Type B pancreatic cell (in vitro differentiated cells): ENCODE measurements at regions not wholly inside any gene's neighbourhood (a gene's known extent, or its start where the extent isn't known, plus 50 kb on each side); places are given as distances from the start of the nearest gene placed in this dataset.

Experiments used
- DNase-seq: peaks from one replicate; pipeline ENCODE4 v3.0.0; 2021; ENCODE audit warnings: mixed read lengths; ENCODE audit not compliant: unreplicated experiment; ENCODE audit errors: extremely low spot score
- H3K27ac Mint-ChIP-seq: 2 replicates; pipeline ENCODE4 v1.8.0; 2021; ENCODE audit warnings: mild to moderate bottlenecking, mixed read lengths
- H3K27me3 Mint-ChIP-seq: 2 replicates; pipeline ENCODE4 v1.8.0; 2021; ENCODE audit warnings: mixed read lengths
- H3K36me3 Mint-ChIP-seq: 2 replicates; pipeline ENCODE4 v1.8.0; 2021; ENCODE audit warnings: mixed read lengths
- H3K4me1 Mint-ChIP-seq: one replicate; pipeline ENCODE4 v1.8.0; 2021; ENCODE audit warnings: mixed read lengths; ENCODE audit not compliant: unreplicated experiment
- H3K4me3 Mint-ChIP-seq: 2 replicates; pipeline ENCODE4 v1.8.0; 2021; ENCODE audit warnings: mild to moderate bottlenecking, mixed read lengths
- H3K9me3 Mint-ChIP-seq: 2 replicates; pipeline ENCODE4 v1.8.0; 2021; ENCODE audit warnings: mixed read lengths
- TF ChIP-seq, protein P1 (sequence below): fragments of 200-600 bp; sonication (generic); conservative IDR thresholded peaks from 2 replicates; pipeline ENCODE4 v1.5.0; 2021; ENCODE audit warnings: antibody characterized with exemption, mild to moderate bottlenecking

DNA sequence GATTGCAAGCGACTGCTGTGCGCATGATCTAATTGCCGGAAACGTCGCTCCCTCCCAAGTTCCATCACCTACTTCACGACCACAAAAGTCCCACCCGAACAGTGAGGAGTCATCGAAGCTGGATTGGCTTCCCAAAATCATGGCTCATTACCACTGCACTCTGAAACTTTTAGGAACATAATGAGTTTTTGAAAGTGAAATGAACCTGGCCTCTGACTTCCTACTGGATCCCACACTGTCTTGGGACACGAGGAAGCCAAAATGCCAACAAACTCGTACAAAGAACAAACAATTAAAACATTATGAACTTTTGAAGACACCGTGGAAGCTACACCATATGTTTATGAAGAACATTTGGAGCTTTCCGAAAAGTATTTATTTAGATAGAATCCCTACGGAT, 334.8 kb upstream of the TMPO start:
- H3K4me3 Mint-ChIP-seq = no peak overlapping the region
- H3K27ac Mint-ChIP-seq = no peak overlapping the region
- no peaks in the 10 kb centered on the region for H3K9me3 Mint-ChIP-seq
- H3K27me3 Mint-ChIP-seq = peaks cover 9% of the 10 kb centered on the region
- no peaks in the 10 kb centered on the region for H3K4me1 Mint-ChIP-seq
- no peak for DNase-seq
- H3K36me3 Mint-ChIP-seq = no peaks in the 10 kb centered on the region
- TF ChIP-seq, protein P1, sequence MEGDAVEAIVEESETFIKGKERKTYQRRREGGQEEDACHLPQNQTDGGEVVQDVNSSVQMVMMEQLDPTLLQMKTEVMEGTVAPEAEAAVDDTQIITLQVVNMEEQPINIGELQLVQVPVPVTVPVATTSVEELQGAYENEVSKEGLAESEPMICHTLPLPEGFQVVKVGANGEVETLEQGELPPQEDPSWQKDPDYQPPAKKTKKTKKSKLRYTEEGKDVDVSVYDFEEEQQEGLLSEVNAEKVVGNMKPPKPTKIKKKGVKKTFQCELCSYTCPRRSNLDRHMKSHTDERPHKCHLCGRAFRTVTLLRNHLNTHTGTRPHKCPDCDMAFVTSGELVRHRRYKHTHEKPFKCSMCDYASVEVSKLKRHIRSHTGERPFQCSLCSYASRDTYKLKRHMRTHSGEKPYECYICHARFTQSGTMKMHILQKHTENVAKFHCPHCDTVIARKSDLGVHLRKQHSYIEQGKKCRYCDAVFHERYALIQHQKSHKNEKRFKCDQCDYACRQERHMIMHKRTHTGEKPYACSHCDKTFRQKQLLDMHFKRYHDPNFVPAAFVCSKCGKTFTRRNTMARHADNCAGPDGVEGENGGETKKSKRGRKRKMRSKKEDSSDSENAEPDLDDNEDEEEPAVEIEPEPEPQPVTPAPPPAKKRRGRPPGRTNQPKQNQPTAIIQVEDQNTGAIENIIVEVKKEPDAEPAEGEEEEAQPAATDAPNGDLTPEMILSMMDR = no peak

DNA sequence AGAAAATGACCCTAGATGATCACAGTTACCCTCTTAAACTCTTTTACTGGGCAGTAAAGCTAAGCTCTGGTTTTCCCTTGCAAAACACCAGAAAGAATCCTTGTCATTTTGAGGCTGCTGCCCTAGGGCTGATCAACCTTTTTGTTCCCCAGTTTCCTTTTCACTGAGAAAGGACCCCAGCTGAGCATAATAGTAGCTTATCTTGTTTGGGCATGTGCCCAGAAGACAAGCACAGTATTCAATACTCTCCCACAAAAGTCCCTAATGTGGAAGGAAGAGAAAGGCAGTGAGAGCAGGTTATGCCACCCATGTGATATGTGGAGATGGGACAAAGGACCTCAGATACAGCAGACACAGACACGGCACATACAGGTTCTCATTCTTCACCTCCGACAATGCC, 332.6 kb upstream of the TMPO start:
- no peak overlapping the region for H3K4me3 Mint-ChIP-seq
- peaks cover 9% of the 10 kb centered on the region for H3K27me3 Mint-ChIP-seq
- H3K36me3 Mint-ChIP-seq = no peaks in the 10 kb centered on the region
- no peak overlapping the region for H3K27ac Mint-ChIP-seq
- TF ChIP-seq, protein P1 = no peak
- H3K4me1 Mint-ChIP-seq = no peaks in the 10 kb centered on the region
- DNase-seq = no peak
- H3K9me3 Mint-ChIP-seq = no peaks in the 10 kb centered on the region

DNA sequence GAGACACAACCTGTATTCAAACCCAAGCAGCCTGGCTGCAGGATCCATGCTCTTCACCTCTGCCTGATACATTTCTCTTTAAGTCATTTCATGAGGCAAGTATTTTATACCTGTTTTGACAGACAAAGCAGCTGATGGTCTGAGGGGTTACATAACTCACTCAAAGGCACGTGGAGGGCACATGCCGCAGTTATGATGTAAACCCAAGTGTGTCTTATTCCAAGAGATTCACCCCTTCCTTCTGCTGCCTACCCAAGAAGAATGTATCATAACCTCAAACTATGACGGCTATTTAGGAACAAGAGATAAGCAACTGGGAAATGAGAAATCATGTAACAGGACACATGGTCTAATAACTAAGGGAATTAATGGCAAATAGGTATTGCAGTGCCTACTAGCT, 329.8 kb upstream of the TMPO start:
- H3K36me3 Mint-ChIP-seq = no peaks in the 10 kb centered on the region
- DNase-seq = no peak
- no peaks in the 10 kb centered on the region for H3K9me3 Mint-ChIP-seq
- H3K4me3 Mint-ChIP-seq = no peak overlapping the region
- H3K27me3 Mint-ChIP-seq = peaks cover 5% of the 10 kb centered on the region
- TF ChIP-seq, protein P1 = no peak
- no peak overlapping the region for H3K27ac Mint-ChIP-seq
- H3K4me1 Mint-ChIP-seq = peaks cover 7% of the 10 kb centered on the region

DNA sequence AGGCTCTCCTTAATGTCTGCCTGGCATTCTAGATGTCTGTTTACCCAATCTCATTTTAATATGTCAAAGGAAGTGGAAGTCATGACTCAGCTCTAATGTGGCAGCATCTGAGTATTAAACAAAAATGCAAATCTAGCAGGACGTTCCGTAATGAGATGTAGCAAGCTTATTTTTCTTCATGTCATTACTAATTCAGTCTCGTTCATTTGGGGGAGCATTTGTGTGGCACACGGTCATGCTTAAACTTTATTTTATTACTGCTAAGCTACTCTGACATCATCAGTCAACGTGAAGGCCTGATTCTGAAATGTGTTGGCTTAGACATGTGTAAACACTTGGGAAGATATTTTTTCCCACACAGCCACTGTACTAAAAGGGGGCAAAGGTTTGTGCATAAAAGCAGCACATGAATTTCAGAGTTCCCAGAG, 326.7 kb upstream of the TMPO start:
- H3K4me1 Mint-ChIP-seq = peaks cover 12% of the 10 kb centered on the region
- H3K27me3 Mint-ChIP-seq = peaks cover 5% of the 10 kb centered on the region
- no peak overlapping the region for H3K4me3 Mint-ChIP-seq
- no peak for DNase-seq
- H3K36me3 Mint-ChIP-seq = no peaks in the 10 kb centered on the region
- no peaks in the 10 kb centered on the region for H3K9me3 Mint-ChIP-seq
- TF ChIP-seq, protein P1 = no peak
- no peak overlapping the region for H3K27ac Mint-ChIP-seq

DNA sequence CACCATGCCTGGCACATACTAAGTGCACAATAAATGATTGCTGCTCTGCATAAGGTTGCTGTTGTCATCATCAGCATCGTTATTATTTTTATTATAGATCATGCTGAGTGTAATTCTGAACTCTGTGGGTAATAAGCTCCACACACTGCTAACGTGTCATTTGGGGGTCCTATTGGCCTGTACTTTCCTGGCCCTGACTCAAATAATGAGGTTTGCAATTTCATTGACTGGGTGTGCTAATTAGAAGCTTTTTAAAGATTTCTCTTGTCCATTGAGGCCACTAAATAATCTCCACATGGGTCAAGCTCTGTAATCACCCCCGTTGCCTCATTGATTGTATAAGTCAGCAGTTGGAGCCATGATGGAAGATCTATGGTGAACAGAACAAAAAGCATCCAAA, 320.8 kb upstream of the TMPO start:
- no peak overlapping the region for H3K4me3 Mint-ChIP-seq
- H3K27ac Mint-ChIP-seq = no peak overlapping the region
- H3K4me1 Mint-ChIP-seq = peaks cover 5% of the 10 kb centered on the region
- TF ChIP-seq, protein P1 = no peak
- no peaks in the 10 kb centered on the region for H3K9me3 Mint-ChIP-seq
- no peaks in the 10 kb centered on the region for H3K36me3 Mint-ChIP-seq
- peaks cover 8% of the 10 kb centered on the region for H3K27me3 Mint-ChIP-seq
- no peak for DNase-seq
